ENCODE measurements at regions not wholly inside any gene's neighbourhood (a gene's known extent, or its start where the extent isn't known, plus 50 kb on each side); places are given as distances from the start of the nearest gene placed in this dataset.

DNA sequence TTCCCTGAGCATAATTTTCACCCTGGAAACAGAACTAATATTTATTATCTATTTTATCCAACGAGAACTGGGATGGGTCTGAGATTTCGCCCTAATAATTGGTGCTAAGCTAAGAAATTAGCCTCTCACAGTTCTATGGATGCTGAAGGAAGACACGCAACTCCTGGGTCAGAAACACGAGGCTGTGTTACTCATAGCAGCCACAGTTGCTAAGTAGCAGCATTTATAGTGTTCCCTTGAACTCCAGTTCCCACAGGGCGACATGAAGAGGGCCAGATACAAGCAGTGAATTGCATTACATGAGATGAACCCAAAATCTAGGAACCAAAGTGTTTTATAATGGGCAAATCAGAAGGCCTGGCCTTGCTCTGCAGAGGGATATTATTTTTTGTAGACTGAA is 109.8 kb upstream of the AGR3 start:
- TF ChIP-seq, protein P1, sequence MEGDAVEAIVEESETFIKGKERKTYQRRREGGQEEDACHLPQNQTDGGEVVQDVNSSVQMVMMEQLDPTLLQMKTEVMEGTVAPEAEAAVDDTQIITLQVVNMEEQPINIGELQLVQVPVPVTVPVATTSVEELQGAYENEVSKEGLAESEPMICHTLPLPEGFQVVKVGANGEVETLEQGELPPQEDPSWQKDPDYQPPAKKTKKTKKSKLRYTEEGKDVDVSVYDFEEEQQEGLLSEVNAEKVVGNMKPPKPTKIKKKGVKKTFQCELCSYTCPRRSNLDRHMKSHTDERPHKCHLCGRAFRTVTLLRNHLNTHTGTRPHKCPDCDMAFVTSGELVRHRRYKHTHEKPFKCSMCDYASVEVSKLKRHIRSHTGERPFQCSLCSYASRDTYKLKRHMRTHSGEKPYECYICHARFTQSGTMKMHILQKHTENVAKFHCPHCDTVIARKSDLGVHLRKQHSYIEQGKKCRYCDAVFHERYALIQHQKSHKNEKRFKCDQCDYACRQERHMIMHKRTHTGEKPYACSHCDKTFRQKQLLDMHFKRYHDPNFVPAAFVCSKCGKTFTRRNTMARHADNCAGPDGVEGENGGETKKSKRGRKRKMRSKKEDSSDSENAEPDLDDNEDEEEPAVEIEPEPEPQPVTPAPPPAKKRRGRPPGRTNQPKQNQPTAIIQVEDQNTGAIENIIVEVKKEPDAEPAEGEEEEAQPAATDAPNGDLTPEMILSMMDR (IDR thresholded peaks at IDR 0.05; ENCODE audit: low read depth, low read length), result no peak
- DNase-seq (ENCODE audit: extremely low read depth, low read depth), result no peak

DNA sequence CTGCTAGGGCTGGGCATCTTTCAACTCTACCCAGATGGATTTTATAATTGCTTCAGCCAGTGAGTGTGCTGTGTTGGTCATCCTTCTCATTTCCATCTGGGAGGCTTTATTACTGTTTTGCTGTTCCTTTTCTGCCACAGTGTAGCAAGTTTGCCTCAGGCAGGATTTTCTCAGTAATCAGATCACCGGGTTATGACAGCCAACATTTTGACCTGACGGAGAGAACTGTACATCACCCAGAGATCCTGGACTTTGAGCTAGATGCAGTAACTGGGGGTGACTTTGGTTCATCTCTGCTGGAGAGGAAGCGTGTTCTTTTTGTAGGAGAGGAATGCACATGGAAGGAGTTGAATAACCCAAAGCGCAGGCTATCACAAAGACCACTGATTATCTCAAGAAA is 111.8 kb upstream of the AGR3 start:
- no peak for DNase-seq (ENCODE audit: extremely low read depth, low read depth)
- TF ChIP-seq, protein P1 (IDR thresholded peaks at IDR 0.05; ENCODE audit: low read depth, low read length), result no peak

DNA sequence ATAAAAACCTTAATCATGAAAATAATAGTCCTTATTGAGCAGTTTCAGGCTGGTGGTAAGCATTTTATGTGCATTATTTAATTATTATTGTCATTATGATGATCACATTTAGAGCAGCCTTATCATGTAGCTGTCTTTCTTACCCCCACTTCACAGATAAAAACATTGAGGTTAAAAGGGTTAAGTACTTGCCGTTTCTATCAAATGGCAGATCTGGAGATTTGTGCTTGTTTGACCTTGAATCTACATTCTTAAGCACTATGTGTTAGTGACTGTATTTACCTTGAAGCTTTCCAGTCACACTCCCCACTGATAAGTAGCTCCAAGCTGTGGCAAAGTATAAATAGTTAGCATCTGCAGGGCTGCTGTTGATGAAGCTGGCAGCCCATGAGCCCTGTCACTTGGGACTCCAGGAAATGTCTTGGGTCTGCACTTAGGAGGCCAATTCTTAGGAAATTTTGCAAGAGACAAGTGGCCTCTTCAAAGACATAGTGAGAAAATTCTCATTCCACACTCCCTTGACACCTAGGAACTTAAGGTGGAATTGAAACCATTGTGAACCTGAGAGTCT is 116.8 kb upstream of the AGR3 start:
- TF ChIP-seq, protein P1 (IDR thresholded peaks at IDR 0.05; ENCODE audit: low read depth, low read length), result no peak
- no peak for DNase-seq (ENCODE audit: extremely low read depth, low read depth)

DNA sequence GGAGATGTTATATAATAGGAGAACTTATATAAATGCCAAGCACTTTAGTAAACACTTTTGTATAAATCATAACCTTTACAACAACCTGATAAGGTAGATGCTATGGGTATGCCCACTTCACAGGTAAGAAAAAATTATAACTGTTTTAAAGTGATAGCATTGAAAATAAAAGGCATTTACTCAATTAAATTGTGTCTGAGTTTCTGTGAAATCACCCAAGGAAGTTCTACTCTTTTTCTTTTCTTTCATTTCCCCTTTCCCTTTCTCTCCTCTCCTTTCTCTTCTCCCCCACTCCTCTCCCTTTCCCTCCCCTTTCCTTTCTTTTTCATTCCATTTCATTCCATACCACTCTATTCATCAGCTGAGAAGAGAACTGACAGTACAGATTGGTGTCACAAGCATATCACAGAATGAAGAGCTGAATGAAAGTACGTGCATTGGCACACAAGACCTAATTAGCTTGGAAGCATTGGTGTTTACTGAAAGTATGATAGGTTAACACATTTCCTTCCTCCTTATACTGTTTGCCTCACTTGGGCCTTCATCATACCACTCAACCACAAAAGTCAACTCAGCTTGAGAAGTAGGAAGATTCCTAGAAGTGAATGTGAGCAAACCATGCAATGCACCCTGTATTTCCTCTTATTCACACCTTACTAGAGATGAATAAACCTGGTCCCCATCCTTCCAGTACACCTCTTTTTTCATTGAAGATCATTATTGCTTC is 117.9 kb upstream of the AGR3 start:
- no peak for DNase-seq (ENCODE audit: extremely low read depth, low read depth)
- TF ChIP-seq, protein P1 (IDR thresholded peaks at IDR 0.05; ENCODE audit: low read depth, low read length), result no peak

DNA sequence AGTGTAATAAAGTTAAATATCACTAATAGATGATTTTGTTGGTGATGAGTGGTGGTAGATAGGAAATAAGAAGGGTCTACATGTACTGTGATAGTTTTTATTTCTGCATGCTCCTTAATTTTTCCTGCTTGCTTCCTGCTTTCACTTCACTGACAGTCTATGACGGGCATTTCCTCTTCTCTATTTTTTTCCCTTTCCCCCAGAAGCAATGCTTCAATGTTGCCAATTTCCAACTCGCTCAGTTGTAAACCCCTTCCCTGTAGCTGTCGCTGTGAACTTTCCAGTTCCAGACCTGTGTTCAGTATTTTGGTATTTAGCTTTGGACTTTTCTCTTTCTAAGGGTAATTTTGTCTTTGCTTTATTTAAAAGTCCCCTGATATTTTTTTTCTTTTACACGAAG is 123.5 kb upstream of the AGR3 start:
- TF ChIP-seq, protein P1 (IDR thresholded peaks at IDR 0.05; ENCODE audit: low read depth, low read length), result no peak
- no peak for DNase-seq (ENCODE audit: extremely low read depth, low read depth)

DNA sequence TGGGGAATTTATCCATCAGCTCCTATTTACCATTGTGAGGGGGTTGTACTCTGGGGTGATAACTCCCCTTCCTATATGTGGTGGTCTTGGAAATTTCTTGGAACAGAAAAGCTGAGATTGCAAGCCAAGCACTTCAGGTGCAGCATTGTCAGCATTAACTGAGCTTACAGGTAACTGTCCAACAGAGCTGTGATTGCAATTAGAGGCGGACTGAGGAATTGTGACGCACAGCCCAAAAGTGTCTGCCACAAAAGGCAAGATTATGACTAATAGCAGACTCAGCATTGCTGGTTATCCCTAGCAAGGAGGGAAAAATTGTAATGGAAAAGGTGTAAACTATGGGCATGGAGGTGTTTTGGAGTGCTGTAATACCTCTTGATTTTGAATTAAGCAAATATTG is 126.1 kb upstream of the AGR3 start:
- TF ChIP-seq, protein P1 (IDR thresholded peaks at IDR 0.05; ENCODE audit: low read depth, low read length), result no peak

DNA sequence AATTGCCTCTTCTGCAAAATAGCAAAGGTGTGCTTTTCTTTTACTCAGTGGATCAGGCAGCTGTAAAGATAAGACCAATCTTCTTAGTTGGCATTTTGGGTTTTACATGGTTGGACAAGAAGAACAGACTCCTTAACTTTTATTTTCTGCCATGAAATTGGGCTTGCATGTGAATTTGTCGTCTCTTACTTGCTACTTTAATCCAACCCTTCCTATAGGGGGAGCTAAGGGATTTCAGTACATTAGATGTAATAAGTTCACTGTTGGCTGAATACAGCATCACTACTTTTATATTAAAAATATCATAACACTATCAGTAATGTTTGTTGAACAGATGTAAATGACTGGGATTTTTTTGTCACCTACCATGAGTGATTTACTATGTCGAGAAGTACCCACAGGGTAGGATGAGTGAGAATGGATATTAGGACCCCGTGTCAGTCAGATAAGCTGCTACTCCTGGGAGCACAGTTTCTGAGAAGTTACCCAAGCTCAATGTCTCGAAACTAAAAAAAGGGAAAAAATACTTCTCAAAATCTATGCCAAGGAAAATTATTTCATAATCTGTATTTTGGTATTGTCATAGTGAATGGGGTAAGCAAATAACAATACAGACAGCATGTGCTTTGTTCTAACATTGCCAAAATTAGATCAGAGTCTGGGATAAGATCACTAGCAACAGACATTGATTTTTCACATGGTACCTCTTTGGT is 127.4 kb upstream of the AGR3 start:
- TF ChIP-seq, protein P1 (IDR thresholded peaks at IDR 0.05; ENCODE audit: low read depth, low read length), result peak; percentile 7
- no peak for DNase-seq (ENCODE audit: extremely low read depth, low read depth)

More for the DNA sequence above, 126.1 kb upstream of the AGR3 start:
- no peak for DNase-seq (ENCODE audit: extremely low read depth, low read depth)

All from AG09319 (cell line).